Suprapubic skin (tissue), 4 donors: ENCODE measurements at regions not wholly inside any gene's neighbourhood (a gene's known extent, or its start where the extent isn't known, plus 50 kb on each side); places are given as distances from the start of the nearest gene placed in this dataset.

Experiments
- DNase-seq, 2 donors: peaks; one replicate each; pipeline ENCODE4 v3.0.0-alpha.2; 2019; ENCODE audit warnings: low spot score in 2 of 2
- H3K27ac ChIP-seq: fragments of 200-600 bp; sonication (generic); one replicate; pipeline ENCODE4 v1.5.1; 2019
- H3K27me3 ChIP-seq: fragments of 200-600 bp; sonication (generic); one replicate; pipeline ENCODE4 v1.5.1; 2019
- H3K36me3 ChIP-seq: fragments of 200-600 bp; sonication (generic); one replicate; pipeline ENCODE4 v1.5.1; 2019
- H3K4me1 ChIP-seq: fragments of 200-600 bp; sonication (generic); one replicate; pipeline ENCODE4 v1.5.1; 2019
- H3K4me3 ChIP-seq: fragments of 200-600 bp; sonication (generic); one replicate; pipeline ENCODE4 v1.5.1; 2019; ENCODE audit warnings: mild to moderate bottlenecking
- H3K9me3 ChIP-seq: fragments of 200-600 bp; sonication (generic); one replicate; pipeline ENCODE4 v1.5.1; 2019
- CTCF ChIP-seq, 2 donors: fragments of 200-600 bp in 1 of 2; fragments of 450-650 bp in 1 of 2; sonication (generic) in 1 of 2; IDR thresholded peaks; one replicate each; pipeline ENCODE4 v1.5.1; 2016 to 2019; ENCODE audit warnings: antibody characterized with exemption in 2 of 2, mild to moderate bottlenecking in 1 of 2, moderate library complexity in 1 of 2
- EP300 ChIP-seq: sonication (generic); formaldehyde crosslinking; IDR thresholded peaks from one replicate; pipeline ENCODE4 v1.6.1; 2017; ENCODE audit warnings: antibody characterized with exemption
- POLR2A ChIP-seq, 2 donors: fragments of 450-650 bp; IDR thresholded peaks; one replicate each; pipeline ENCODE4 v1.6.1; 2017; ENCODE audit warnings: antibody characterized with exemption in 2 of 2, mild to moderate bottlenecking in 2 of 2, moderate library complexity in 2 of 2
- POLR2AphosphoS5 ChIP-seq, 3 donors: sonication (generic); formaldehyde crosslinking; IDR thresholded peaks; one replicate each; pipeline ENCODE4 v1.6.1; 2017; ENCODE audit warnings: antibody characterized with exemption in 3 of 3
- WGBS: methylation state at CpG from one replicate; pipeline ENCODE4 v1.1.5; 2018; 5-methylcytosine and 5-hydroxymethylcytosine counted together

GRCh38 chr2:8202132-8202531 lies 479.7 kb upstream of the ID2 start:
- TF ChIP-seq POLR2AphosphoS5 (IDR thresholded peaks at IDR 0.05), result no peak
- no peak for TF ChIP-seq EP300
- no peak for TF ChIP-seq CTCF (IDR thresholded peaks at IDR 0.05)
- no peak for TF ChIP-seq POLR2A (IDR thresholded peaks at IDR 0.05)
- no peaks in the 10 kb centered on the region for H3K4me1 ChIP-seq
- H3K27me3 ChIP-seq, result no peaks in the 10 kb centered on the region
- no peak overlapping the region for H3K27ac ChIP-seq
- H3K36me3 ChIP-seq, result no peaks in the 10 kb centered on the region
- no peaks in the 10 kb centered on the region for H3K9me3 ChIP-seq
- no peak overlapping the region for H3K4me3 ChIP-seq
- 63% methylated on average over 7 of the region's 7 CpGs for whole genome bisulfite sequencing
- no peak for DNase-seq

GRCh38 chr2:8203364-8203763 lies 478.5 kb upstream of the ID2 start:
- no peak for DNase-seq
- H3K27me3 ChIP-seq, result no peaks in the 10 kb centered on the region
- 89% methylated on average over 18 of the region's 18 CpGs for WGBS

GRCh38 chr2:8204711-8205110 lies 477.1 kb upstream of the ID2 start:
- 76% methylated on average over 2 of the region's 2 CpGs for WGBS
- Histone ChIP-seq H3K36me3 (no peaks in the 10 kb centered on the region), H3K27ac (no peak overlapping the region), H3K4me3 (no peak overlapping the region), H3K4me1 (no peaks in the 10 kb centered on the region), H3K9me3 (no peaks in the 10 kb centered on the region), H3K27me3 (no peaks in the 10 kb centered on the region)
- TF ChIP-seq POLR2AphosphoS5 (IDR thresholded peaks at IDR 0.05) (no peak), EP300 (no peak), CTCF (IDR thresholded peaks at IDR 0.05) (no peak), POLR2A (IDR thresholded peaks at IDR 0.05) (no peak)
- no peak for DNase-seq

More at GRCh38 chr2:8203364-8203763, 478.5 kb upstream of the ID2 start:
- Histone ChIP-seq H3K27ac (no peak overlapping the region), H3K36me3 (no peaks in the 10 kb centered on the region), H3K4me1 (no peaks in the 10 kb centered on the region), H3K4me3 (no peak overlapping the region), H3K9me3 (no peaks in the 10 kb centered on the region)
- no peak for TF ChIP-seq POLR2A (IDR thresholded peaks at IDR 0.05)

GRCh38 chr2:8209494-8209893 lies 472.4 kb upstream of the ID2 start:
- 71% methylated on average over 2 of the region's 2 CpGs for WGBS
- no peak for DNase-seq
- no peak for TF ChIP-seq POLR2AphosphoS5 (IDR thresholded peaks at IDR 0.05)
- TF ChIP-seq CTCF (IDR thresholded peaks at IDR 0.05), result no peak
- no peak for TF ChIP-seq POLR2A (IDR thresholded peaks at IDR 0.05)
- TF ChIP-seq EP300, result no peak
- Histone ChIP-seq H3K27ac (no peak overlapping the region), H3K4me1 (no peaks in the 10 kb centered on the region), H3K36me3 (no peaks in the 10 kb centered on the region), H3K27me3 (no peaks in the 10 kb centered on the region), H3K9me3 (no peaks in the 10 kb centered on the region), H3K4me3 (no peak overlapping the region)

GRCh38 chr2:8211384-8211783 lies 470.5 kb upstream of the ID2 start:
- Histone ChIP-seq H3K4me1 (no peaks in the 10 kb centered on the region), H3K27ac (no peak overlapping the region), H3K36me3 (no peaks in the 10 kb centered on the region), H3K9me3 (no peaks in the 10 kb centered on the region), H3K27me3 (no peaks in the 10 kb centered on the region), H3K4me3 (no peak overlapping the region)
- DNase-seq, result no peak
- WGBS, result 78% methylated on average over 3 of the region's 3 CpGs
- TF ChIP-seq POLR2AphosphoS5 (IDR thresholded peaks at IDR 0.05) (no peak), EP300 (no peak), CTCF (IDR thresholded peaks at IDR 0.05) (no peak), POLR2A (IDR thresholded peaks at IDR 0.05) (no peak)

GRCh38 chr2:8212239-8212638 lies 469.6 kb upstream of the ID2 start:
- Histone ChIP-seq H3K4me3 (no peak overlapping the region), H3K9me3 (no peaks in the 10 kb centered on the region), H3K27ac (no peak overlapping the region), H3K36me3 (no peaks in the 10 kb centered on the region), H3K4me1 (peaks cover 2% of the 10 kb centered on the region), H3K27me3 (no peaks in the 10 kb centered on the region)
- DNase-seq, result no peak
- 67% methylated on average over 3 of the region's 3 CpGs for WGBS
- no peak for TF ChIP-seq POLR2A (IDR thresholded peaks at IDR 0.05)
- no peak for TF ChIP-seq POLR2AphosphoS5 (IDR thresholded peaks at IDR 0.05)
